ENCODE measurements at regions not wholly inside any gene's neighbourhood (a gene's known extent, or its start where the extent isn't known, plus 50 kb on each side); places are given as distances from the start of the nearest gene placed in this dataset.

GRCh38 chr2:8096484-8096883 lies 585.4 kb upstream of the ID2 start:
- TF ChIP-seq CTCF (IDR thresholded peaks at IDR 0.05; ENCODE audit: low read depth, low read length, poor library complexity, severe bottlenecking) (no peak), EZH2phosphoT487 (IDR thresholded peaks at IDR 0.05; ENCODE audit: borderline replicate concordance, low read length) (no peak)

All from DOHH2 (cell line).